K562 (cell line): ENCODE measurements at regions not wholly inside any gene's neighbourhood (a gene's known extent, or its start where the extent isn't known, plus 50 kb on each side); places are given as distances from the start of the nearest gene placed in this dataset.

Experiments used
- ARID4B ChIP-seq: sonication (generic); formaldehyde crosslinking; IDR thresholded peaks from 2 replicates; pipeline ENCODE4 v1.8.0; 2022; ENCODE audit warnings: mild to moderate bottlenecking, missing genetic modification reagents
- THRA ChIP-seq: fragments of 450-650 bp; IDR thresholded peaks from 2 replicates; pipeline ENCODE4 v1.6.1; 2017; ENCODE audit warnings: mild to moderate bottlenecking, moderate library complexity
- ZBTB40 ChIP-seq, 2 experiments: fragments of 450-650 bp in 1 of 2; sonication (generic) in 1 of 2; formaldehyde crosslinking in 1 of 2; IDR thresholded peaks; 2 replicates each; pipeline versions ENCODE4 v1.7.1 to v1.9.0; 2016 to 2022; ENCODE audit warnings: inconsistent platforms in 1 of 2, mild to moderate bottlenecking in 1 of 2, missing genetic modification reagents in 1 of 2
- ZEB2 ChIP-seq: fragments of 450-650 bp; IDR thresholded peaks from 2 replicates; pipeline ENCODE4 v1.6.1; 2016
- ZNF592 ChIP-seq: fragments of 450-650 bp; IDR thresholded peaks from 2 replicates; pipeline ENCODE4 v1.6.1; 2017; ENCODE audit warnings: antibody characterized with exemption, mild to moderate bottlenecking

- 0 out of 2 replicates have a peak, but pooled peaks have one; percentile 28 for TF ChIP-seq ZBTB40 (IDR thresholded peaks at IDR 0.05)
- no peak for TF ChIP-seq ZBTB40 (CRISPR knock-in tag; IDR thresholded peaks at IDR 0.05)
- TF ChIP-seq THRA: no peak
- peak; percentile 55; the same call in 1 of the 2 replicates for TF ChIP-seq ZNF592
- no peak for TF ChIP-seq ARID4B (CRISPR knock-in tag)
- TF ChIP-seq ZEB2: peak; percentile 21; the same call in 1 of the 2 replicates
Observed at GRCh38 chr6:105992315-105992961, 93.7 kb upstream of the PRDM1 start (continued).
